GM23338 (cell line): ENCODE measurements at regions not wholly inside any gene's neighbourhood (a gene's known extent, or its start where the extent isn't known, plus 50 kb on each side); places are given as distances from the start of the nearest gene placed in this dataset.

ENCODE experiments used
- CREB1 ChIP-seq: fragments of 250-450 bp; sonication (Bioruptor Pico); IDR thresholded peaks from 2 replicates; pipeline ENCODE4 v1.5.0; 2020; ENCODE audit warnings: low read depth, mild to moderate bottlenecking, moderate library complexity
- EZH2 ChIP-seq: fragments of 200-600 bp; sonication (generic); IDR thresholded peaks from one replicate; pipeline ENCODE4 v1.8.0; 2017; ENCODE audit warnings: antibody characterized with exemption, mild to moderate bottlenecking, low read depth; ENCODE audit not compliant: unreplicated experiment
- POLR2AphosphoS5 ChIP-seq: IDR thresholded peaks from 2 replicates; pipeline ENCODE4 v1.6.1; 2016; ENCODE audit warnings: antibody characterized with exemption, low read depth
- STAT1 ChIP-seq: IDR thresholded peaks from one replicate; pipeline ENCODE4 v1.6.1; 2016; ENCODE audit warnings: antibody characterized with exemption; ENCODE audit not compliant: unreplicated experiment
- ZNF114 ChIP-seq: fragments of 250-450 bp; sonication (Bioruptor Pico); IDR thresholded peaks from 2 replicates; pipeline ENCODE4 v1.5.0; 2020; ENCODE audit warnings: mild to moderate bottlenecking, moderate library complexity
- TF ChIP-seq, protein P1 (sequence below), 2 experiments: fragments of 200-600 bp in 1 of 2; sonication (generic) in 1 of 2; conservative IDR thresholded peaks; 2 replicates each; pipeline versions ENCODE4 v1.5.1 to v1.6.1; 2016 to 2017; ENCODE audit warnings: antibody characterized with exemption in 2 of 2, low read depth in 2 of 2, mild to moderate bottlenecking in 2 of 2, moderate library complexity in 1 of 2
- TF ChIP-seq, protein P2 (sequence below): IDR thresholded peaks from one replicate; pipeline ENCODE4 v1.6.1; 2018; ENCODE audit warnings: antibody characterized with exemption; ENCODE audit not compliant: unreplicated experiment

DNA sequence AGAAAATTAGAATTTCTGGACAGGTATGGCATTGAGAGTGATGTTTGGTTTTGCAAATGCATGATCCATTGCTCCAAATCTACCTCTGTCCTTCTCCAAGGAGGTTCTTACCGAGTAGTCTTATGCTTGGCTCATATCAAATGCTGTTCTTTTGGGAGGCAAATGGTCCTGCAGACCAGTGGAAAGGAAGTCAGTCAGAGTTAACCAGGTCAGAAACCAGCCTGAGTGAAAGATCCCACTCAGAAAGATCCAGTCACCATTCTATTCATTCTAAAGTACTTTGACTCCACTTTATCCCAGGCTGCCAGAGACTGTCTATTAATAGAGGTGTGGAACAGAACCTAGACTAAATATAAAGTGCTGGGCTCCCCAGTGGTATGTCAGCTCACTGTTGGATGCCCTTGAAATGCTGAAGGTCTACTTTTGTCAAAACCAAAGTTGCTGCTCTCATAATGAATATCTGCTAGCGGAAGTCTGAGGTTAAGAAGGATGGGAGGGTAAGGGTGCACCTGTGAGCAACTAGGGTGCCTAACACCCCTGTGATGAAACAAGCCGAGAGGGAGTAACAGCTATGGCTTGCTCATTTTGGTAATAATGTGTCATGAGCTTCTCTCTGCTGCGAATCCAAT is 302.2 kb downstream of the ZNF608 start:
- TF ChIP-seq EZH2: no peak
- TF ChIP-seq, protein P1, sequence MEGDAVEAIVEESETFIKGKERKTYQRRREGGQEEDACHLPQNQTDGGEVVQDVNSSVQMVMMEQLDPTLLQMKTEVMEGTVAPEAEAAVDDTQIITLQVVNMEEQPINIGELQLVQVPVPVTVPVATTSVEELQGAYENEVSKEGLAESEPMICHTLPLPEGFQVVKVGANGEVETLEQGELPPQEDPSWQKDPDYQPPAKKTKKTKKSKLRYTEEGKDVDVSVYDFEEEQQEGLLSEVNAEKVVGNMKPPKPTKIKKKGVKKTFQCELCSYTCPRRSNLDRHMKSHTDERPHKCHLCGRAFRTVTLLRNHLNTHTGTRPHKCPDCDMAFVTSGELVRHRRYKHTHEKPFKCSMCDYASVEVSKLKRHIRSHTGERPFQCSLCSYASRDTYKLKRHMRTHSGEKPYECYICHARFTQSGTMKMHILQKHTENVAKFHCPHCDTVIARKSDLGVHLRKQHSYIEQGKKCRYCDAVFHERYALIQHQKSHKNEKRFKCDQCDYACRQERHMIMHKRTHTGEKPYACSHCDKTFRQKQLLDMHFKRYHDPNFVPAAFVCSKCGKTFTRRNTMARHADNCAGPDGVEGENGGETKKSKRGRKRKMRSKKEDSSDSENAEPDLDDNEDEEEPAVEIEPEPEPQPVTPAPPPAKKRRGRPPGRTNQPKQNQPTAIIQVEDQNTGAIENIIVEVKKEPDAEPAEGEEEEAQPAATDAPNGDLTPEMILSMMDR (conservative IDR thresholded peaks at IDR 0.05; ENCODE audit: low read depth in 2 of 2): no peak
- no peak for TF ChIP-seq POLR2AphosphoS5
- no peak for TF ChIP-seq CREB1 (CRISPR knock-in tag)
- TF ChIP-seq ZNF114 (CRISPR knock-in tag): no peak
- TF ChIP-seq, protein P2, sequence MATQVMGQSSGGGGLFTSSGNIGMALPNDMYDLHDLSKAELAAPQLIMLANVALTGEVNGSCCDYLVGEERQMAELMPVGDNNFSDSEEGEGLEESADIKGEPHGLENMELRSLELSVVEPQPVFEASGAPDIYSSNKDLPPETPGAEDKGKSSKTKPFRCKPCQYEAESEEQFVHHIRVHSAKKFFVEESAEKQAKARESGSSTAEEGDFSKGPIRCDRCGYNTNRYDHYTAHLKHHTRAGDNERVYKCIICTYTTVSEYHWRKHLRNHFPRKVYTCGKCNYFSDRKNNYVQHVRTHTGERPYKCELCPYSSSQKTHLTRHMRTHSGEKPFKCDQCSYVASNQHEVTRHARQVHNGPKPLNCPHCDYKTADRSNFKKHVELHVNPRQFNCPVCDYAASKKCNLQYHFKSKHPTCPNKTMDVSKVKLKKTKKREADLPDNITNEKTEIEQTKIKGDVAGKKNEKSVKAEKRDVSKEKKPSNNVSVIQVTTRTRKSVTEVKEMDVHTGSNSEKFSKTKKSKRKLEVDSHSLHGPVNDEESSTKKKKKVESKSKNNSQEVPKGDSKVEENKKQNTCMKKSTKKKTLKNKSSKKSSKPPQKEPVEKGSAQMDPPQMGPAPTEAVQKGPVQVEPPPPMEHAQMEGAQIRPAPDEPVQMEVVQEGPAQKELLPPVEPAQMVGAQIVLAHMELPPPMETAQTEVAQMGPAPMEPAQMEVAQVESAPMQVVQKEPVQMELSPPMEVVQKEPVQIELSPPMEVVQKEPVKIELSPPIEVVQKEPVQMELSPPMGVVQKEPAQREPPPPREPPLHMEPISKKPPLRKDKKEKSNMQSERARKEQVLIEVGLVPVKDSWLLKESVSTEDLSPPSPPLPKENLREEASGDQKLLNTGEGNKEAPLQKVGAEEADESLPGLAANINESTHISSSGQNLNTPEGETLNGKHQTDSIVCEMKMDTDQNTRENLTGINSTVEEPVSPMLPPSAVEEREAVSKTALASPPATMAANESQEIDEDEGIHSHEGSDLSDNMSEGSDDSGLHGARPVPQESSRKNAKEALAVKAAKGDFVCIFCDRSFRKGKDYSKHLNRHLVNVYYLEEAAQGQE: no peak
- no peak for TF ChIP-seq STAT1
